A673 (cell line): ENCODE measurements at regions not wholly inside any gene's neighbourhood (a gene's known extent, or its start where the extent isn't known, plus 50 kb on each side); places are given as distances from the start of the nearest gene placed in this dataset.

Experiments used
- BruUV-seq: library from RNA; stranded (reverse); fragments of 400-500 nt; replicated peaks from 2 replicates; lab custom pipeline; 2021; lab: Mats Ljungman, UMichigan
- CTCF ChIA-PET: fragments of 300-600 bp; sonication (Branson Sonifier 250); formaldehyde crosslinking; loops from one replicate; lab custom pipeline; 2022; ENCODE audit warnings: antibody characterized with exemption; lab: Charles Lee
- POLR2A ChIA-PET: fragments of 300-600 bp; sonication (Branson Sonifier 250); formaldehyde crosslinking; loops from one replicate; lab custom pipeline; 2022; ENCODE audit warnings: antibody characterized with exemption; ENCODE audit not compliant: low non-redundant PET; lab: Charles Lee
- DNase-seq: peaks from one replicate; pipeline ENCODE4 v3.0.0-alpha.2; 2015; ENCODE audit warnings: low spot score
- H3K27ac ChIP-seq: fragments of 200-600 bp; sonication (generic); 2 replicates; pipeline ENCODE4 v1.5.1; 2016; ENCODE audit warnings: mixed run types, low read depth, mild to moderate bottlenecking, mixed read lengths, antibody characterized with exemption, low read length; ENCODE audit not compliant: poor library complexity, severe bottlenecking
- H3K27me3 ChIP-seq: fragments of 200-600 bp; sonication (generic); replicated peaks from 2 replicates; pipeline ENCODE4 v1.6.1; 2017; ENCODE audit warnings: mixed run types, low read depth, mild to moderate bottlenecking, mixed read lengths, antibody characterized with exemption, low read length; ENCODE audit not compliant: insufficient read depth, poor library complexity
- H3K36me3 ChIP-seq: fragments of 200-600 bp; sonication (generic); 2 replicates; pipeline ENCODE4 v1.6.1; 2016; ENCODE audit warnings: mixed run types, mild to moderate bottlenecking, mixed read lengths, antibody characterized with exemption, low read length; ENCODE audit not compliant: insufficient read depth, poor library complexity, severe bottlenecking
- H3K4me1 ChIP-seq: fragments of 200-600 bp; sonication (generic); 2 replicates; pipeline ENCODE4 v1.6.1; 2017; ENCODE audit warnings: mixed run types, mild to moderate bottlenecking, mixed read lengths, antibody characterized with exemption, low read length; ENCODE audit not compliant: insufficient read depth, poor library complexity, severe bottlenecking
- H3K4me3 ChIP-seq: fragments of 200-600 bp; sonication (generic); 2 replicates; pipeline ENCODE4 v1.5.1; 2016; ENCODE audit warnings: low read depth, mixed run types, mild to moderate bottlenecking, mixed read lengths, low read length; ENCODE audit not compliant: poor library complexity, severe bottlenecking
- H3K9me3 ChIP-seq: fragments of 200-600 bp; sonication (generic); 2 replicates; pipeline ENCODE4 v1.6.1; 2016; ENCODE audit warnings: mixed run types, low read depth, mild to moderate bottlenecking, mixed read lengths, antibody characterized with exemption, low read length; ENCODE audit not compliant: poor library complexity, severe bottlenecking
- EZH2 ChIP-seq: fragments of 200-600 bp; sonication (generic); IDR thresholded peaks from 2 replicates; pipeline ENCODE4 v1.6.1; 2017; ENCODE audit warnings: borderline replicate concordance, low read depth, mild to moderate bottlenecking, mixed read lengths, antibody characterized with exemption, low read length; ENCODE audit not compliant: poor library complexity, severe bottlenecking
- intact Hi-C: fragments of 100-400 bp; cut with micrococcal nuclease; formaldehyde crosslinking; loops from one replicate; pipeline ENCODE4 v1.10.0; 2022; ENCODE audit not compliant: unreplicated experiment
- TF ChIP-seq, protein P1 (sequence below): fragments of 300-800, 200-600 bp; sonication (generic); conservative IDR thresholded peaks from 2 replicates; pipeline ENCODE4 v1.5.1; 2017; ENCODE audit warnings: low read depth, mild to moderate bottlenecking, antibody characterized with exemption, low read length, moderate library complexity, mixed read lengths

DNA sequence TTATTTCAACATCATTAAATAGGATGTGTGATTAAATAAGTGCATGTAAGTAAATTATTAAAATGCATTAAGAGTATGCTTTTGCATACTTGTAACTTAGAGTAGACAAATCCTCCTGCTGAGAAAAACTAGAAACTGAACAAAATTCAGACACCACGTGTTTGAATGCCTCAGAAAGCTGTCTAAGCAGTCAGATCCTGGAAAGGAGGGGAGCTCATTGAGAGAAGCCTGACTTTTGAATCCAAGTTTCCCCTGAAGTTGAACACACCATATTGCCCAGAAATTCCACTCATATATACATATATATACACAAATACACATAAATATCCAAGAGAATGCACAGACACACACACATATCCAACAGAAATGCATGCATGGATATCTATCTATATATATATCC is 190.0 kb upstream of the BMP2 start:
- CTCF ChIA-PET = no interaction called here
- no TSS peak for BruUV-seq
- Histone ChIP-seq H3K36me3 (no peaks in the 10 kb centered on the region), H3K27ac (no peak overlapping the region), H3K4me1 (no peaks in the 10 kb centered on the region), H3K4me3 (no peak overlapping the region), H3K9me3 (no peaks in the 10 kb centered on the region), H3K27me3 (no peaks in the 10 kb centered on the region)
- intact Hi-C loops = no loop called here
- no peak for TF ChIP-seq EZH2
- TF ChIP-seq, protein P1, sequence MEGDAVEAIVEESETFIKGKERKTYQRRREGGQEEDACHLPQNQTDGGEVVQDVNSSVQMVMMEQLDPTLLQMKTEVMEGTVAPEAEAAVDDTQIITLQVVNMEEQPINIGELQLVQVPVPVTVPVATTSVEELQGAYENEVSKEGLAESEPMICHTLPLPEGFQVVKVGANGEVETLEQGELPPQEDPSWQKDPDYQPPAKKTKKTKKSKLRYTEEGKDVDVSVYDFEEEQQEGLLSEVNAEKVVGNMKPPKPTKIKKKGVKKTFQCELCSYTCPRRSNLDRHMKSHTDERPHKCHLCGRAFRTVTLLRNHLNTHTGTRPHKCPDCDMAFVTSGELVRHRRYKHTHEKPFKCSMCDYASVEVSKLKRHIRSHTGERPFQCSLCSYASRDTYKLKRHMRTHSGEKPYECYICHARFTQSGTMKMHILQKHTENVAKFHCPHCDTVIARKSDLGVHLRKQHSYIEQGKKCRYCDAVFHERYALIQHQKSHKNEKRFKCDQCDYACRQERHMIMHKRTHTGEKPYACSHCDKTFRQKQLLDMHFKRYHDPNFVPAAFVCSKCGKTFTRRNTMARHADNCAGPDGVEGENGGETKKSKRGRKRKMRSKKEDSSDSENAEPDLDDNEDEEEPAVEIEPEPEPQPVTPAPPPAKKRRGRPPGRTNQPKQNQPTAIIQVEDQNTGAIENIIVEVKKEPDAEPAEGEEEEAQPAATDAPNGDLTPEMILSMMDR = no peak
- DNase-seq = no peak
- POLR2A ChIA-PET = no interaction called here

DNA sequence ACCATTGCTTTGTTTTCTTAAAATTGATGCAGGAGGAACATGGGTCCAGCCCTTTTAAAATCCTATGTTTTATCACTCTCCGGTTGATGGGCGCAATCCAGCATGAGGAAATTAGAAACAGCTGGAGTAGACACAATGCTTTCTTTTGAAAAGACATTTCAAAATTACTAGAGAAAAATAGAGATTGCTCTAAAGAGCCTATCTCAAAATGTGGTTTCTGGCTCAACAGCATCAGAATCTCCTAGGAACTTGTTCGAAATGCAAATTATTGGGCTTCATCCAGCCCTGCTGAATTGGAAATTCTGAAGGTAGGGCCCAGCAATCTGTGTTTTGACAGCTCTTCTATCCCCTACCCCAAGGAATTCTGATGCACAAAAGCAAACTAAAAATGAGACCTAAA is 190.8 kb upstream of the BMP2 start:
- CTCF ChIA-PET = no interaction called here
- no peaks in the 10 kb centered on the region for H3K9me3 ChIP-seq
- POLR2A ChIA-PET = no interaction called here
- intact Hi-C loops = no loop called here
- DNase-seq = no peak
- H3K27ac ChIP-seq = no peak overlapping the region
- TF ChIP-seq, protein P1 = no peak
- no peak for TF ChIP-seq EZH2
- no peaks in the 10 kb centered on the region for H3K27me3 ChIP-seq
- BruUV-seq = no TSS peak
- H3K4me3 ChIP-seq = no peak overlapping the region
- H3K36me3 ChIP-seq = no peaks in the 10 kb centered on the region
- H3K4me1 ChIP-seq = no peaks in the 10 kb centered on the region

DNA sequence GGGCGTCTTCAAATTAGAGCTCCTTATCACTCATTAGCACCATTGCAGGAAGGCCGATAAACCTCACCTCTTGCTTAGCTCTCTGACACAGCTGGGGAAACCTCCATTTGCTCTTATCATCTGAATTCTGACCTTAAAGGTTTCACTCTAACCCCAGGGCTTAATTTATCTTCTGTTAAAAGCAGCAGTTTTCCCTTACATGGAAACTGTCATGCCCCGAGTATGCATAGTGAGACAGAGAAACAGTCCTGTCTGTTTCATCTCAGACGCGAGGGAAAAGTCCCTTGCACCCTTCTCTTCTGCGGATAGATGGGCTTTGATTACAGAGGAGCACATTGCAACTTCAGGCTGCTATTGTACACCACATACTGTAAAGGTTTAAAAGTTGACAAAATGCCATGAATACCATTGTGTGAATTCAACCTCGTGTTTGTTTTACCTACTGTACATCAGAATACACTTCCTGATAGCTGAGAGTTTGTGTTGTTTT is 191.5 kb upstream of the BMP2 start:
- no peak for DNase-seq
- H3K27ac ChIP-seq = no peak overlapping the region
- H3K9me3 ChIP-seq = no peaks in the 10 kb centered on the region
- no peaks in the 10 kb centered on the region for H3K4me1 ChIP-seq
- intact Hi-C loops = no loop called here
- ChIA-PET POLR2A (no interaction called here), CTCF (no interaction called here)
- no TSS peak for BruUV-seq
- no peak overlapping the region for H3K4me3 ChIP-seq
- TF ChIP-seq, protein P1 = no peak
- TF ChIP-seq EZH2 = no peak
- H3K36me3 ChIP-seq = no peaks in the 10 kb centered on the region
- H3K27me3 ChIP-seq = no peaks in the 10 kb centered on the region
